ENCODE measurements at regions not wholly inside any gene's neighbourhood (a gene's known extent, or its start where the extent isn't known, plus 50 kb on each side); places are given as distances from the start of the nearest gene placed in this dataset.

GRCh38 chr1:108036796-108037562 lies 72.0 kb upstream of the VAV3 start:
- no peaks in the 10 kb centered on the region for H3K9me3 ChIP-seq (ENCODE audit: control insufficient read depth in 1 of 2, low read length in 2 of 2)
- Mint-ChIP-seq H3K4me3 (no peak overlapping the region), H3K4me1 (peaks cover 6 to 7% (median 6%) of the 10 kb centered on the region in 4 donors), H3K27me3 (no peaks in the 10 kb centered on the region), H3K27ac (peak overlapping the region in 1 of 7 donors; percentile 5), H3K9me3 (peaks cover 0 to 3% (median 0%) of the 10 kb centered on the region in 8 donors), H3K36me3 (no peaks in the 10 kb centered on the region)
- H3K36me3 ChIP-seq (ENCODE audit: insufficient read depth, low read length) = no peaks in the 10 kb centered on the region
- no peak overlapping the region for H3K4me3 ChIP-seq (ENCODE audit: low read length in 2 of 2)
- no peak overlapping the region for H3K27ac ChIP-seq (ENCODE audit: low read depth, low read length)
- no peaks in the 10 kb centered on the region for H3K27me3 ChIP-seq (ENCODE audit: insufficient read depth, low read length)
- DNase-seq = no peak
- CTCF ChIA-PET (ENCODE audit: partially characterized antibody) = no interaction called here
- POLR2A ChIA-PET (ENCODE audit: partially characterized antibody) = no interaction called here
- intact Hi-C loops (cut with micrococcal nuclease) = no loop called here
- H3K4me1 ChIP-seq (ENCODE audit: insufficient read depth, low read length) = peaks cover 6% of the 10 kb centered on the region

- Mint-ChIP-seq H3K27me3 (no peaks in the 10 kb centered on the region), H3K4me1 (no peaks in the 10 kb centered on the region), H3K36me3 (no peaks in the 10 kb centered on the region), H3K9me3 (peaks cover 0 to 3% (median 0%) of the 10 kb centered on the region in 8 donors), H3K27ac (no peak overlapping the region), H3K4me3 (no peak overlapping the region)
- Histone ChIP-seq H3K4me1 (ENCODE audit: insufficient read depth, low read length) (no peaks in the 10 kb centered on the region), H3K9me3 (ENCODE audit: control insufficient read depth in 1 of 2, low read length in 2 of 2) (no peaks in the 10 kb centered on the region), H3K27me3 (ENCODE audit: insufficient read depth, low read length) (no peaks in the 10 kb centered on the region), H3K27ac (ENCODE audit: low read depth, low read length) (no peak overlapping the region), H3K4me3 (ENCODE audit: low read length in 2 of 2) (no peak overlapping the region), H3K36me3 (ENCODE audit: insufficient read depth, low read length) (no peaks in the 10 kb centered on the region)
- ChIA-PET CTCF (ENCODE audit: partially characterized antibody) (interaction anchor here (1.2 kb wide), 1 partner anchor 28 kb away, joined by 3 read pairs; no protein-coding TSS in a partner anchor), POLR2A (ENCODE audit: partially characterized antibody) (no interaction called here)
- DNase-seq = no peak
- intact Hi-C loops (cut with micrococcal nuclease) = no loop called here
Measured at GRCh38 chr1:108034396-108034795, 69.4 kb upstream of the VAV3 start.

- CTCF ChIA-PET (ENCODE audit: partially characterized antibody) = interaction anchor here (1.2 kb wide), 1 partner anchor 27 kb away, joined by 3 read pairs; no protein-coding TSS in a partner anchor
- Mint-ChIP-seq H3K4me1 (no peaks in the 10 kb centered on the region), H3K36me3 (no peaks in the 10 kb centered on the region)
Measured at GRCh38 chr1:108033550-108033951, 68.6 kb upstream of the VAV3 start.

GRCh38 chr1:108028841-108029388 lies 63.9 kb upstream of the VAV3 start:
- Histone ChIP-seq H3K4me1 (ENCODE audit: insufficient read depth, low read length) (no peaks in the 10 kb centered on the region), H3K27ac (ENCODE audit: low read depth, low read length) (no peak overlapping the region), H3K36me3 (ENCODE audit: insufficient read depth, low read length) (no peaks in the 10 kb centered on the region), H3K9me3 (ENCODE audit: control insufficient read depth in 1 of 2, low read length in 2 of 2) (no peaks in the 10 kb centered on the region), H3K4me3 (ENCODE audit: low read length in 2 of 2) (no peak overlapping the region), H3K27me3 (ENCODE audit: insufficient read depth, low read length) (no peaks in the 10 kb centered on the region)
- peaks cover 0 to 3% (median 0%) of the 10 kb centered on the region in 8 donors for H3K9me3 Mint-ChIP-seq
- DNase-seq = no peak
- no peak overlapping the region for H3K27ac Mint-ChIP-seq
- H3K4me1 Mint-ChIP-seq = no peaks in the 10 kb centered on the region
- H3K36me3 Mint-ChIP-seq = no peaks in the 10 kb centered on the region
- no peaks in the 10 kb centered on the region for H3K27me3 Mint-ChIP-seq
- intact Hi-C loops (cut with micrococcal nuclease) = no loop called here
- H3K4me3 Mint-ChIP-seq = no peak overlapping the region
- POLR2A ChIA-PET (ENCODE audit: partially characterized antibody) = no interaction called here
- CTCF ChIA-PET (ENCODE audit: partially characterized antibody) = no interaction called here

More at GRCh38 chr1:108033550-108033951, 68.6 kb upstream of the VAV3 start:
- Histone ChIP-seq H3K4me1 (ENCODE audit: insufficient read depth, low read length) (no peaks in the 10 kb centered on the region), H3K27ac (ENCODE audit: low read depth, low read length) (no peak overlapping the region), H3K4me3 (ENCODE audit: low read length in 2 of 2) (no peak overlapping the region), H3K27me3 (ENCODE audit: insufficient read depth, low read length) (no peaks in the 10 kb centered on the region), H3K9me3 (ENCODE audit: control insufficient read depth in 1 of 2, low read length in 2 of 2) (no peaks in the 10 kb centered on the region), H3K36me3 (ENCODE audit: insufficient read depth, low read length) (no peaks in the 10 kb centered on the region)
- POLR2A ChIA-PET (ENCODE audit: partially characterized antibody) = no interaction called here
- no peak overlapping the region for H3K4me3 Mint-ChIP-seq
- intact Hi-C loops (cut with micrococcal nuclease) = no loop called here
- no peak overlapping the region for H3K27ac Mint-ChIP-seq
- peaks cover 0 to 3% (median 0%) of the 10 kb centered on the region in 8 donors for H3K9me3 Mint-ChIP-seq
- no peak for DNase-seq
- no peaks in the 10 kb centered on the region for H3K27me3 Mint-ChIP-seq

GRCh38 chr1:108027389-108027788 lies 62.4 kb upstream of the VAV3 start:
- intact Hi-C loops (cut with micrococcal nuclease) = no loop called here
- no peaks in the 10 kb centered on the region for H3K4me1 Mint-ChIP-seq
- POLR2A ChIA-PET (ENCODE audit: partially characterized antibody) = no interaction called here
- H3K36me3 Mint-ChIP-seq = no peaks in the 10 kb centered on the region
- Histone ChIP-seq H3K9me3 (ENCODE audit: control insufficient read depth in 1 of 2, low read length in 2 of 2) (no peaks in the 10 kb centered on the region), H3K4me3 (ENCODE audit: low read length in 2 of 2) (no peak overlapping the region), H3K36me3 (ENCODE audit: insufficient read depth, low read length) (no peaks in the 10 kb centered on the region), H3K27me3 (ENCODE audit: insufficient read depth, low read length) (no peaks in the 10 kb centered on the region), H3K4me1 (ENCODE audit: insufficient read depth, low read length) (no peaks in the 10 kb centered on the region), H3K27ac (ENCODE audit: low read depth, low read length) (no peak overlapping the region)
- CTCF ChIA-PET (ENCODE audit: partially characterized antibody) = no interaction called here
- H3K27ac Mint-ChIP-seq = no peak overlapping the region
- H3K27me3 Mint-ChIP-seq = no peaks in the 10 kb centered on the region
- H3K9me3 Mint-ChIP-seq = no peaks in the 10 kb centered on the region
- no peak for DNase-seq
- no peak overlapping the region for H3K4me3 Mint-ChIP-seq

- Mint-ChIP-seq H3K27me3 (no peaks in the 10 kb centered on the region), H3K9me3 (peaks cover 0 to 3% (median 0%) of the 10 kb centered on the region in 8 donors), H3K36me3 (no peaks in the 10 kb centered on the region), H3K4me3 (no peak overlapping the region), H3K27ac (peak overlapping the region in 1 of 7 donors; percentile 74), H3K4me1 (no peaks in the 10 kb centered on the region)
- ChIA-PET POLR2A (ENCODE audit: partially characterized antibody) (no interaction called here), CTCF (ENCODE audit: partially characterized antibody) (interaction anchor here (0.9 kb wide), 1 partner anchor 9 kb away, joined by 3 read pairs; no protein-coding TSS in a partner anchor)
- H3K4me1 ChIP-seq (ENCODE audit: insufficient read depth, low read length) = no peaks in the 10 kb centered on the region
- intact Hi-C loops (cut with micrococcal nuclease) = no loop called here
- no peak for DNase-seq
- H3K36me3 ChIP-seq (ENCODE audit: insufficient read depth, low read length) = no peaks in the 10 kb centered on the region
- H3K9me3 ChIP-seq (ENCODE audit: control insufficient read depth in 1 of 2, low read length in 2 of 2) = no peaks in the 10 kb centered on the region
- H3K4me3 ChIP-seq (ENCODE audit: low read length in 2 of 2) = no peak overlapping the region
- no peaks in the 10 kb centered on the region for H3K27me3 ChIP-seq (ENCODE audit: insufficient read depth, low read length)
- H3K27ac ChIP-seq (ENCODE audit: low read depth, low read length) = no peak overlapping the region
Measured at GRCh38 chr1:108017698-108018097, 52.7 kb upstream of the VAV3 start.

- Mint-ChIP-seq H3K36me3 (no peaks in the 10 kb centered on the region), H3K27ac (no peak overlapping the region), H3K4me1 (no peaks in the 10 kb centered on the region), H3K4me3 (no peak overlapping the region), H3K27me3 (peaks cover 0 to 3% of the 10 kb centered on the region in 2 donors), H3K9me3 (peaks cover 0 to 3% (median 0%) of the 10 kb centered on the region in 8 donors)
- Histone ChIP-seq H3K27ac (ENCODE audit: low read depth, low read length) (no peak overlapping the region), H3K4me1 (ENCODE audit: insufficient read depth, low read length) (no peaks in the 10 kb centered on the region), H3K27me3 (ENCODE audit: insufficient read depth, low read length) (no peaks in the 10 kb centered on the region), H3K36me3 (ENCODE audit: insufficient read depth, low read length) (no peaks in the 10 kb centered on the region), H3K4me3 (ENCODE audit: low read length in 2 of 2) (no peak overlapping the region), H3K9me3 (ENCODE audit: control insufficient read depth in 1 of 2, low read length in 2 of 2) (no peaks in the 10 kb centered on the region)
- ChIA-PET CTCF (ENCODE audit: partially characterized antibody) (no interaction called here), POLR2A (ENCODE audit: partially characterized antibody) (no interaction called here)
- intact Hi-C loops (cut with micrococcal nuclease) = no loop called here
- DNase-seq = no peak
Measured at GRCh38 chr1:108016451-108016920, 51.5 kb upstream of the VAV3 start.

All from CD4-positive, alpha-beta memory T cell (primary cell).